GM23338 (cell line): ENCODE measurements at regions not wholly inside any gene's neighbourhood (a gene's known extent, or its start where the extent isn't known, plus 50 kb on each side); places are given as distances from the start of the nearest gene placed in this dataset.

Experiments
- ATAC-seq: fragments of 200-7000 bp; cut with Tn5 transposase; 3 replicates; pipeline ENCODE4 v1.9.1; 2020
- DNase-seq: peaks from one replicate; pipeline ENCODE4 v3.0.0-alpha.2; 2015; ENCODE audit warnings: low spot score
- H2AFZ ChIP-seq: fragments of 200-600 bp; sonication (generic); 2 replicates; pipeline ENCODE4 v1.8.0; 2016; ENCODE audit warnings: antibody characterized with exemption, mild to moderate bottlenecking, moderate library complexity
- H3F3A ChIP-seq: fragments of 200-600 bp; sonication (generic); replicated peaks from 2 replicates; pipeline ENCODE4 v1.8.0; 2017; ENCODE audit warnings: antibody characterized with exemption, mixed run types, low read depth
- H3K27ac ChIP-seq: fragments of 200-600 bp; sonication (generic); 2 replicates; pipeline ENCODE4 v1.6.1; 2016; ENCODE audit warnings: low read depth
- H3K27me3 ChIP-seq: fragments of 200-600 bp; sonication (generic); 2 replicates; pipeline ENCODE4 v1.8.0; 2016; ENCODE audit warnings: mild to moderate bottlenecking, mixed run types, moderate library complexity; ENCODE audit not compliant: insufficient read depth
- H3K36me3 ChIP-seq: fragments of 200-600 bp; sonication (generic); 2 replicates; pipeline ENCODE4 v1.8.0; 2016; ENCODE audit warnings: mild to moderate bottlenecking; ENCODE audit not compliant: insufficient read depth
- H3K4me1 ChIP-seq: fragments of 200-600 bp; sonication (generic); 2 replicates; pipeline ENCODE4 v1.8.0; 2016; ENCODE audit warnings: mild to moderate bottlenecking, moderate library complexity; ENCODE audit not compliant: insufficient read depth
- H3K4me2 ChIP-seq: fragments of 200-600 bp; sonication (generic); 2 replicates; pipeline ENCODE4 v1.7.1; 2017; ENCODE audit warnings: mixed run types
- H3K4me3 ChIP-seq: fragments of 200-600 bp; sonication (generic); 2 replicates; pipeline ENCODE4 v1.6.1; 2016; ENCODE audit warnings: mixed run types
- H3K79me2 ChIP-seq: fragments of 200-600 bp; sonication (generic); replicated peaks from 2 replicates; pipeline ENCODE4 v1.8.0; 2017; ENCODE audit warnings: mild to moderate bottlenecking; ENCODE audit not compliant: insufficient read depth
- H3K9me2 ChIP-seq: fragments of 200-600 bp; sonication (generic); 2 replicates; pipeline ENCODE4 v1.8.0; 2017; ENCODE audit not compliant: insufficient read depth
- H4K20me1 ChIP-seq: fragments of 200-600 bp; sonication (generic); replicated peaks from 2 replicates; pipeline ENCODE4 v1.8.0; 2017; ENCODE audit warnings: mild to moderate bottlenecking; ENCODE audit not compliant: insufficient read depth
- H3K27ac Mint-ChIP-seq: 2 replicates; pipeline ENCODE4 v1.8.0; 2020; ENCODE audit warnings: inconsistent platforms, mild to moderate bottlenecking, moderate library complexity, mixed read lengths
- H3K27me3 Mint-ChIP-seq: 3 replicates; pipeline ENCODE4 v1.8.0; 2022; ENCODE audit warnings: low read depth, mild to moderate bottlenecking, moderate library complexity, mixed read lengths, inconsistent platforms; ENCODE audit not compliant: insufficient read depth, poor library complexity
- H3K36me3 Mint-ChIP-seq: 3 replicates; pipeline ENCODE4 v1.8.0; 2021; ENCODE audit warnings: low read depth, mild to moderate bottlenecking, inconsistent platforms, moderate library complexity, mixed read lengths
- H3K4me1 Mint-ChIP-seq: 3 replicates; pipeline ENCODE4 v1.8.0; 2020; ENCODE audit warnings: mild to moderate bottlenecking, inconsistent platforms, mixed read lengths
- H3K4me3 Mint-ChIP-seq: 3 replicates; pipeline ENCODE4 v1.8.0; 2021; ENCODE audit warnings: moderate library complexity, mild to moderate bottlenecking, inconsistent platforms, mixed read lengths
- H3K9me3 Mint-ChIP-seq: 3 replicates; pipeline ENCODE4 v1.8.0; 2020; ENCODE audit warnings: moderate library complexity, mild to moderate bottlenecking, inconsistent platforms, mixed read lengths
- CREB1 ChIP-seq: fragments of 250-450 bp; sonication (Bioruptor Pico); IDR thresholded peaks from 2 replicates; pipeline ENCODE4 v1.5.0; 2020; ENCODE audit warnings: low read depth, mild to moderate bottlenecking, moderate library complexity
- CTCF ChIP-seq, 2 experiments: fragments of 200-600 bp in 1 of 2; sonication (generic) in 1 of 2; conservative IDR thresholded peaks; 2 replicates each; pipeline versions ENCODE4 v1.5.1 to v1.6.1; 2016 to 2017; ENCODE audit warnings: antibody characterized with exemption in 2 of 2, low read depth in 2 of 2, mild to moderate bottlenecking in 2 of 2, moderate library complexity in 1 of 2
- EZH2 ChIP-seq: fragments of 200-600 bp; sonication (generic); IDR thresholded peaks from one replicate; pipeline ENCODE4 v1.8.0; 2017; ENCODE audit warnings: antibody characterized with exemption, mild to moderate bottlenecking, low read depth; ENCODE audit not compliant: unreplicated experiment
- NANOG ChIP-seq: IDR thresholded peaks from 2 replicates; pipeline ENCODE4 v1.6.1; 2016; ENCODE audit warnings: antibody characterized with exemption, borderline replicate concordance
- ZNF331 ChIP-seq: fragments of 250-450 bp; sonication (Bioruptor Pico); IDR thresholded peaks from 2 replicates; pipeline ENCODE4 v1.5.0; 2020; ENCODE audit warnings: low read depth, mild to moderate bottlenecking, moderate library complexity
- TF ChIP-seq, protein P1 (sequence below): IDR thresholded peaks from 2 replicates; pipeline ENCODE4 v1.6.1; 2016; ENCODE audit warnings: antibody characterized with exemption
- TF ChIP-seq, protein P2 (sequence below): IDR thresholded peaks from one replicate; pipeline ENCODE4 v1.6.1; 2018; ENCODE audit warnings: antibody characterized with exemption; ENCODE audit not compliant: unreplicated experiment

DNA sequence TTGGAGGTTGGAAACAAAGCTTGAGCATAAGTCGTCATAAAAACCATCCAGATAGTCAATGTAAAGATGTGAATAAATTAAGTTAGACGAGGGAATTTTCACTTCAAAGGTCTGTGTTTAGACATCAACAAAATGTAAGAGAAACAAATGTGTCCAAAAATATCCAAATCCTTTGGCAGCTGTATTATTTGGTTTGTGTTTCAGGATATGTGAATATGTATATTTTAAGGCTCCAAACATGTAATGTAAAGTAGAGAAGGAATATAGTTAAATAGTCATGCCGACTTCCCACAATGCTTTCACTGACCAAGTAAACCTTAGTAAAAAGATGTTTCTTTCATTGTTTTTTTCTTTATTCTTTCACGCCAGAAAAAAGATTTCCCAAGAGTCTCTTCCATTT, 604.9 kb upstream of the NRP1 start (continued):
- no peak for TF ChIP-seq CTCF (conservative IDR thresholded peaks at IDR 0.05; ENCODE audit: low read depth in 2 of 2)
- TF ChIP-seq, protein P1, sequence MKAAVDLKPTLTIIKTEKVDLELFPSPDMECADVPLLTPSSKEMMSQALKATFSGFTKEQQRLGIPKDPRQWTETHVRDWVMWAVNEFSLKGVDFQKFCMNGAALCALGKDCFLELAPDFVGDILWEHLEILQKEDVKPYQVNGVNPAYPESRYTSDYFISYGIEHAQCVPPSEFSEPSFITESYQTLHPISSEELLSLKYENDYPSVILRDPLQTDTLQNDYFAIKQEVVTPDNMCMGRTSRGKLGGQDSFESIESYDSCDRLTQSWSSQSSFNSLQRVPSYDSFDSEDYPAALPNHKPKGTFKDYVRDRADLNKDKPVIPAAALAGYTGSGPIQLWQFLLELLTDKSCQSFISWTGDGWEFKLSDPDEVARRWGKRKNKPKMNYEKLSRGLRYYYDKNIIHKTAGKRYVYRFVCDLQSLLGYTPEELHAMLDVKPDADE, result no peak
- no peak for TF ChIP-seq EZH2

DNA sequence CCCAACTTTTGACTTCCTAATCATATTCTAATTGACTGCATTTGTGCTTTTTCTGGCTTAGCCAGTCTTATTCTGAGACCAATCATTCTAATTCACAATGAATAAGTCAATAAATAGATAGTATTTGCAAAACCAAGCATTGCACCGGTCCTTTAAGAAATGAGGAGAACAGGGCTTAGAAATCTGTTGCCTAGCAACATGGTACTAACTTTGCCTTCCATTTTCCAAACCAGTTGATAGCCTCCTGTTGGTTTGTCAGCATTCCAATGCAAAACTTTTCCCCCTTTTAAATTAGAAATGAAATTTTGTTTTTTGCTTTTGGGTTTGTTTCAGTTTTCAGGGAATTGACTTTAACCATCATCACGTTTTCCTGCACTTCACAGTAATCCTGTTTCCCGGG, 603.5 kb upstream of the NRP1 start:
- no peak for ATAC-seq
- no peaks in the 10 kb centered on the region for H3K36me3 Mint-ChIP-seq

More for the DNA sequence above, 603.5 kb upstream of the NRP1 start:
- H3K27ac Mint-ChIP-seq, result no peak overlapping the region
- H2AFZ ChIP-seq, result no peak overlapping the region
- H3K4me2 ChIP-seq, result no peak overlapping the region
- no peaks in the 10 kb centered on the region for H3K9me3 Mint-ChIP-seq
- TF ChIP-seq, protein P2, sequence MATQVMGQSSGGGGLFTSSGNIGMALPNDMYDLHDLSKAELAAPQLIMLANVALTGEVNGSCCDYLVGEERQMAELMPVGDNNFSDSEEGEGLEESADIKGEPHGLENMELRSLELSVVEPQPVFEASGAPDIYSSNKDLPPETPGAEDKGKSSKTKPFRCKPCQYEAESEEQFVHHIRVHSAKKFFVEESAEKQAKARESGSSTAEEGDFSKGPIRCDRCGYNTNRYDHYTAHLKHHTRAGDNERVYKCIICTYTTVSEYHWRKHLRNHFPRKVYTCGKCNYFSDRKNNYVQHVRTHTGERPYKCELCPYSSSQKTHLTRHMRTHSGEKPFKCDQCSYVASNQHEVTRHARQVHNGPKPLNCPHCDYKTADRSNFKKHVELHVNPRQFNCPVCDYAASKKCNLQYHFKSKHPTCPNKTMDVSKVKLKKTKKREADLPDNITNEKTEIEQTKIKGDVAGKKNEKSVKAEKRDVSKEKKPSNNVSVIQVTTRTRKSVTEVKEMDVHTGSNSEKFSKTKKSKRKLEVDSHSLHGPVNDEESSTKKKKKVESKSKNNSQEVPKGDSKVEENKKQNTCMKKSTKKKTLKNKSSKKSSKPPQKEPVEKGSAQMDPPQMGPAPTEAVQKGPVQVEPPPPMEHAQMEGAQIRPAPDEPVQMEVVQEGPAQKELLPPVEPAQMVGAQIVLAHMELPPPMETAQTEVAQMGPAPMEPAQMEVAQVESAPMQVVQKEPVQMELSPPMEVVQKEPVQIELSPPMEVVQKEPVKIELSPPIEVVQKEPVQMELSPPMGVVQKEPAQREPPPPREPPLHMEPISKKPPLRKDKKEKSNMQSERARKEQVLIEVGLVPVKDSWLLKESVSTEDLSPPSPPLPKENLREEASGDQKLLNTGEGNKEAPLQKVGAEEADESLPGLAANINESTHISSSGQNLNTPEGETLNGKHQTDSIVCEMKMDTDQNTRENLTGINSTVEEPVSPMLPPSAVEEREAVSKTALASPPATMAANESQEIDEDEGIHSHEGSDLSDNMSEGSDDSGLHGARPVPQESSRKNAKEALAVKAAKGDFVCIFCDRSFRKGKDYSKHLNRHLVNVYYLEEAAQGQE, result no peak
- TF ChIP-seq CREB1, result no peak
- no peak for TF ChIP-seq EZH2
- no peak for TF ChIP-seq NANOG
- no peak for TF ChIP-seq ZNF331
- TF ChIP-seq, protein P1, result no peak
- peaks cover 27% of the 10 kb centered on the region for H3K4me1 ChIP-seq
- H3K4me1 Mint-ChIP-seq, result peaks cover 31% of the 10 kb centered on the region
- no peaks in the 10 kb centered on the region for H3F3A ChIP-seq
- no peak overlapping the region for H3K4me3 ChIP-seq
- H3K27ac ChIP-seq, result no peak overlapping the region
- no peaks in the 10 kb centered on the region for H3K27me3 ChIP-seq
- H3K4me3 Mint-ChIP-seq, result no peak overlapping the region
- H3K79me2 ChIP-seq, result no peaks in the 10 kb centered on the region
- DNase-seq, result peak; percentile 48
- H3K9me2 ChIP-seq, result peaks cover 4% of the 10 kb centered on the region; the same call in 1 of the 2 replicates
- H3K36me3 ChIP-seq, result no peaks in the 10 kb centered on the region
- no peaks in the 10 kb centered on the region for H4K20me1 ChIP-seq
- H3K27me3 Mint-ChIP-seq, result no peaks in the 10 kb centered on the region
